ENCODE measurements at regions not wholly inside any gene's neighbourhood (a gene's known extent, or its start where the extent isn't known, plus 50 kb on each side); places are given as distances from the start of the nearest gene placed in this dataset.

DNA sequence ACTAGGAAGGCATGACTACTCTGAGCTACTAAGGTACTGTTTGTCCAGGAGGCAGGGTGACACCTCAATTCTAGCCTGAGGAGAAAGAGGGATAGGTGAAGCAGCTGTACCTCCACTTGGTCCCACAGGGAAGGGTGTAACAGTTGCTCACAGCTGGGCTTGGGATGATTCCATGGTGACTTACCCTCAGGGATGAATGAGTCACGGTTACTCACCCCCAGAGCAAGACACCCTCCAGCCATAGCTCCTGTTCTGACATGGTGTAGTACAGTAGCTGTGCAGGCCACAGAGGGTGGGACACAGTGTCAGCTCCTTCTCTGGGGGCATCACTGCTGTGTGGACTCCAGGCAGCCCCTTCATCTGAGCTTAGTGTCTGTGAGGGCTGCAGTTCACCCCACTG is 868.6 kb upstream of the SEMA6D start:
- no peak for DNase-seq (ENCODE audit: low read depth, low spot score)

DNA sequence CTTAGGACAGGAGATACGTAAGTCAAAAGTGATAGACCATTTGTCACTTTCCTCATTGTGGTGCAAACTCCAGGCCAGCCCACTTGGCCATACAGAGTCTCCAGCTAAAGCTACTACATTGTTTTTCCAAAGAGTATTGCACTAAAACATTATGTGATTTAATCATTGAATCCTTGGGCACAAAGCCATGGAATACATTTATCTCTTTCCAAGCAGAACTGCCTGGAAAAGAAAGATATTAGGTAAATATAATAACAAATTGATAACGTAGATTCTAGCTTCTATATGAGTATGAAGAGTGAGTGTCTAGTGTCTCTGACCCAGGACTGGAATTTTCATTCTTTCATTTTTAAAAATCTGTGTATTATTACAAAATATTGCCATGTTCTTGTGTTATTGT is 863.7 kb upstream of the SEMA6D start:
- no peak for DNase-seq (ENCODE audit: low read depth, low spot score)

DNA sequence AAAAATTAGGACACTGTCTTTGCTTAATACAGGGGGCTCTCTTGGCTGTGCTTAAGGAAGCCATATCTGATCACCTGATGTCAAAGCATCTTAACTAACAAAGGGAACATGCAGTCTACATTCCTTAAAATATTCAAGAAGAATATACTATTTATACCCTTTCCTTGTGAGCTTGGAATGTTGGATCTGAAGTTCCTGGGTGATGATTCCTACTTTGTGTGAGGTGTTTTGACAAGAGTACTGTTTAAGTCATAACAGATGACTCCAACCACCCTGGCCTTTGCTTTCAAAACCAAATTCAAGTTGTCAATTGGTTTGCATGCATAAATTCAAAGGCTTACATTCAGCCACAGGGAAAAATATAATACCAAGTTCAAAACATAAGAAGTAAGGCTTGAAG is 862.7 kb upstream of the SEMA6D start:
- DNase-seq (ENCODE audit: low read depth, low spot score), result no peak

DNA sequence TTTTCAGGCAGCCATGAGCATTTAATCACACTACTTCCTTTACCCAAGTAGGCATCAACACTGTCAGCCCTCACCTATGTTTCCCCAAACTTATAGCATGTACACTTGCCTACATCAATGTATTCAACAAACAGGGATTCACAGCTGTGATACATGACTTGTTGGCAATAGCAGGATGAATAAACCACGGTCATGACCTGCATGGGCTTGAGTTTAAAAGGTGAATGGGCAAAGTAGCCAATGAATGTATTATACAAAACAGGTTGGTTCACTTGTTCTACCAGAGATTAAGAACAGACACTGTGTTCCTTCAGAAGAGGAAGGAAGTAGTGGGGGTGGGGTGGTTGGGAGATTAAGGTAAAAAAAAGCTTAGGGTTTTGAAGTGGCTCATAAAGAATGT is 861.9 kb upstream of the SEMA6D start:
- DNase-seq (ENCODE audit: low read depth, low spot score), result no peak

DNA sequence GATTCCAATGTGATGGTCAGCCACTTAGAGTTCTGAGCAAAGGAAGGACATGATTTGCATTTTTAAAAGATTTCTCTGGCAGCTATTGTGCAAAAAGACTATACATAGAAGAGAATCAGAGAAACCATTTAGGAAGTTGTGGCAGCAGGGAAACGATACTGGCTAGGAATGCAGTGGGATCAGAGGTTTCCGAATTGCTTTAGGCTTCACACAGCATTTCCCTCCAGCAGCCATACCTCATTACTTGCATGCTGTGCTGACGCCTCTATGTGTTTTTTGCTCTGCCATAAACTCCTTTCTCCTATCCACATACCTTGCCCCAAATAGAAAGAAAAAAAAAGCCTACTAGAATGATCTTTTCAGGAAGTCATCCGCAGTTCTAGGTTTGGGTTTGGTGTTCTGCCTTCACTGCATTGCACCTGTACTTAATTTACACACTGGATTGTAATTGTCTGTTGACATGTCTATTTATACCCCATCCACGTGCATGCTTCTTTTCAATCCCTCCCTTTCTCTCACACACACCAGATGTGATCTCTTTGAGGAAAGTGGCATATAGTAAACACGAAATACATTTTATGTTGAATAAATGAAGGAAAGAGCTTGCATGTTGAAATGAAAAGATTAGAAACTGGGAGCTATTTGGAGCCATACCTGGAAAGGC is 860.3 kb upstream of the SEMA6D start:
- DNase-seq (ENCODE audit: low read depth, low spot score), result no peak

DNA sequence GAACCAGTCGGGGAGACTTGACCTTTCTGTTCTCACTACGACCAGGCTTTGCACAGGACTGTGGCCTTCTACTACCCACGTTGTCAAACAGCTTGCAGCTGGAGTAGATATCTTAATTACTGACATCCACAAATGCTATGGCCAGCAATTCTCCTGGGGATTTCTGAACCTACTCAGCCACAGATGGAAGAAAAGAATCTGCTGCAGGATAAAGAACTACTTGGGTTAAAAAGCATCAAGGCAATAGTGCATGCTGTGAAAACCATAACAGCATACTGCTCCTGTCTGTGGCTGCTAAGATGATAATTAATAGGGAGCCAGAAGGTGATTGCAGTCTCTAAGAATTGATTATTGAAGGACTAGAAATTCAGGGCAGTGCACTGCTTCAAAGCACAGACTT is 859.2 kb upstream of the SEMA6D start:
- no peak for DNase-seq (ENCODE audit: low read depth, low spot score)

DNA sequence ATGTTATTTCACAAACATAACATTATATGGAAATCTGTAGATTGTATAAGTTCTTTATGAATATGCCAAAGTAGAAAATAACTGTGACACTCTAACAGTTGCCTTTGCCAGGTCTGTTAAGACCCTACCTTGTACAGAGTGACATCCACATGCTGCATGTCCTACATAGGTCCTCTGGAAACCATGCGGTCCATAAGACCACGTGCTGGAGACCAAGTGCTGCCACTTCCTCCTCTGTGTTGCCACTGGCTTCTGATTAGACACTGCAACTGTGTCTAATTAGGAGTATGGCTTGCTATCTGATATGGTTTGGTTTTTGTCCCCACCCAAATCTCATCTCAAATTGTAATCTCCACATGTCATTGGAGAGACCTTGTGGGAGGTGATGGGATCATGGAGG is 855.5 kb upstream of the SEMA6D start:
- DNase-seq (ENCODE audit: low read depth, low spot score), result no peak

DNA sequence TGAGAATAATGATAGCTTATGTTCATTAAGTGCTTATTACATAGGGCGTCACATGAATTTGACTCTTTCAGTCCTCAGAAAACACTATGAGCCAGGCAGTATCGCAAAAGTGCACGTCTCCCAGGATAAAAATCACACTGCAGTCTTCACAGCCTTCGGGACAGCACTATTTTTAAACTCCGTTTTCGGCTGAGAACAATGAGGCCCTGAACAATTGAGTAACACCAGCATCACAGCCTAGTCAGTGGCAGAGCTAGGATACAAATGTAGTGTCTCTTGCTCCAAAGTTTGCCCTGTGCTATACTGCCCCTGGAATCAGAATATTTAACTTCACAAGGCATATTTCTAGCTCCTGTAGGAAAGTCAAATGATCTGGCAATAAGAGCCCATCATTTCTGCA is 852.1 kb upstream of the SEMA6D start:
- no peak for DNase-seq (ENCODE audit: low read depth, low spot score)

DNA sequence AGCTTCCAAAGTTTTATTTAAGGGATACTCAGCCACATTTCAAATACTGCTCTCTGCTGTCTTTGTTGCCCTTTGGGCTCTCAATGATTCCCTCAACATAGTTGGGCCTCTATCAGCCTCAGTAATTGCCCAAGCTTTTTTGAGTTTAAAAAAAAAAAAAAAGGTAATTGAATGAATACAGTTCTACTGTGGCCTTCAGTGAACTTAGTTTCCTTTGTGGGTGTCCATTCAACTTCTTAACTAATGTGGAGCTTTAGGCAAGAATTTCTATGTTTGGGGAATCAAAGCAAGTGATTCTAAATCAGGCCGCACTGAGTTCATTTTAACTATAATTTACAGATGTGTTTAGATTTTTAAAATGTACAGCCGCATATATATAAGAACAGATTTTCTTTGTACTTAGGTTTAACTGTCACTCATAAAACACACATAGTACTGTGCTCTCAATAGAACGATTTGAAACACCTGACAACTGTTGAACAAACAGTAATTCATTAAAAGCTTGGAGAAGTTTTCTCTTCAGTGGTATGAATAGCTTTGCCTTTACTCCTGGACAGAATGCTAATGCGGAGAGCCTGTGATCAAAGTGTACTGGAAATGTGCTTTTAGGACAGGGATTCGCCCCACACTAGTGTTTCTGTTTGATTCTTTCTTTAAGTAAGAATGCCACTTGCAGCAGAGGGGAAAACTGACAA is 844.9 kb upstream of the SEMA6D start:
- no peak for DNase-seq (ENCODE audit: low read depth, low spot score)

DNA sequence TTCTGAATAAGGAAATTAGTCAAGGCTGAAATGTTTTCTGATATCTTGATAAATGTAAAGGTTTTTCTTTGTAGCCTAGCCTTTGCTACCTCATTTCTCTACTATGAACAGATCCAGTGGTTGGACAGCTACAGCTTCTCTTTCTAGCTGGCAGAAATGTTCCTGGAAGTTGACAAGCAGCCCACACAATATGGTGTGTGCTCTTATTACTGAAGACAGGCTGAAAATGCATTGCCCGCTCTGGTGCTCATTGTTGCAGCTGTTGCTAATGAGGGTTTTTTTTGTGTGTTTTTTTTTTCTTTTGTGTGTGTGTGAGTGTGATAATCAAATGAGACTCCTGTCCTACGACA is 844.3 kb upstream of the SEMA6D start:
- DNase-seq (ENCODE audit: low read depth, low spot score), result no peak

DNA sequence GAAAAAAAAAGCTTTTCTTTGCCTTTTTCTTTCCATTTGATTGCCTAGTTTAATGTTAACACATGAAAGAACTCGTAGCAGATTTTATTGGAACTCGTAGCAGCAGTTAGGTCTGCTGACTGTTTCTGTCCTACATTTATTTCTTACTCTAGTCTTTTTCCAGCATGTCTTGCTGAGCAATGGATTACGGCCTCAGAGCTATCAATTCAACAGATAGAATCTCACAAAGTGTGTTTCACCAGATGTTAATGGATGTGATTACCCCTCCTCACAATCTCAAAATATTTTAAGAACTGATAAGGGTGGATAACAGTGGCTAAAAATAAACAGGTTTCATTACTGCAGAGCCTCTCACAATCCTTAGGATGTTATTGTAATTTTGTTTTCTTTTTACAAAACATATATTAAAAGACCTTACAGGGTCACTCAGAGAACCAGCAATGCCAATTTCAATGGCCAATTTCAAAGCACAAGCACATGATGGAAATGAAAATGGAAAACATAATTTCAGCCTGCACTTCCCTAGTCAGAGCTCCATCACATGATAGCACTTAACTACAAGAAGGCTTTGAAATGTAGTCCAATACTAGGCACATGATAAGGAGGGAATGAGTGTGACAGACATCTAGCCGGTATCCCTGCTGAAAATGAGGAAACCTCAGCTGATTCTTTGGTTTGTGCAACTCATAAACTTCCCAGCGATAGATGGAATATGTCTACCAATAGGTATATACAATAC is 838.1 kb upstream of the SEMA6D start:
- DNase-seq (ENCODE audit: low read depth, low spot score), result no peak

DNA sequence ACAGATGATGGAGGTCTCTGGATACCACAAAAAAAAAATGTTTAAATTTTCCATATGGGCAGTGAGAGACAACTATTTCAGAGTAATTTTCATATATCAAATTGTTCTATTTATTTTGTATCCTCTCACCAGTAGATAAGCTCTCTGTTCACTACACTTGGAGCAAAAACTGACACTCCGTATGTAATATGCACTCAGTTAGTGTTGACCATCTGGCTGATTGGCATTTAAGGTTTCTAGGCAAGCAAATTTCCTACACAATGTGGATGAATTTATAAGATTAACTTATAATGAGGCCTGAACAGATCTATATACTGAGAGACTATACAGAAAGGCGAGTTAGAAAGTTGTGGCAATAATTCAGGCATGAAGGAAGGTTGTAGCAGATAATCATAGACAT is 836.5 kb upstream of the SEMA6D start:
- DNase-seq (ENCODE audit: low read depth, low spot score), result no peak

DNA sequence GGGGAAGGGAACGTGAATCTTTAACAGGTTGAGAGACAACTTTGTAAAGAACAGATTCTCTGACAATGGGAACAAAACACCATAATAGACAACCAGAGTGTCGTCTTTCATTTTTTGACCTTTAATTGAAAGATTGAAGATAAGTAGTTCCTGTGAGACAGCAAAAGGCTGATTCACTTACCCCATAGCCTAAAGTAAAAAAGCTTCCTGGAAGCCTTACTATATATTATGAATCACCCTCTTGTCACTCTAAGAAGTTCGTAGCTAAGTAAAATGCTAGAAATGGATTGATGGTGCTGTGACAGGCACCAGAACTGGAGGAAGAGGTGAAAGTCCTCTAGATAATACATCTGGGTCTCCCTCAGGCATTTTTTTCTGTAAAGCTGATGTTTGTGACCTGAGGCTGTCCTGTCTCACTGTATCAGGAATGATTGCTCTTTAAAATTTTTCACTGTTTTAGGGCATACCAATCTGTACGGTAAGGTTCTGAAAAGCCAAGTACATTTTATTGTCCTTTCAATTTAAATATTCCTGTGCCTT is 824.6 kb upstream of the SEMA6D start:
- no peak for DNase-seq (ENCODE audit: low read depth, low spot score)

DNA sequence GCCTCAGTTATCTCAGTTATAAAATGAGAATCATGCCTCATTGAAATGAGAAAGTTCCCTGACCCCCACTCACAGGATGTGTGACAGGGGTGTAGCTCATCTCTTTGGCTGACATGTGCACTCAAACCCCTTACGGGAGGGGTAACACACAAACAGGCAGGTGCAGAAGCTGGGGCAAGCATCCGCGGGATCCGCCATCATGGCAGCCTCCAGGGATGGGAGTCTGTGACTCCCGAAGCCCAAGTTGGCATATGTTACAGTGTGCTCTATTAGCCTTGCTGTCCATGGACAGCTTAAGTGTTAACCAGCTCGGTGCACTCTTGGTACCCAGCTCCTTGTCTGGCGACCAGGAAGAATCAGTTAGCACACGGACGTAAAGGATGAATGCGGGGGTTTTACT is 822.7 kb upstream of the SEMA6D start:
- DNase-seq (ENCODE audit: low read depth, low spot score), result no peak

DNA sequence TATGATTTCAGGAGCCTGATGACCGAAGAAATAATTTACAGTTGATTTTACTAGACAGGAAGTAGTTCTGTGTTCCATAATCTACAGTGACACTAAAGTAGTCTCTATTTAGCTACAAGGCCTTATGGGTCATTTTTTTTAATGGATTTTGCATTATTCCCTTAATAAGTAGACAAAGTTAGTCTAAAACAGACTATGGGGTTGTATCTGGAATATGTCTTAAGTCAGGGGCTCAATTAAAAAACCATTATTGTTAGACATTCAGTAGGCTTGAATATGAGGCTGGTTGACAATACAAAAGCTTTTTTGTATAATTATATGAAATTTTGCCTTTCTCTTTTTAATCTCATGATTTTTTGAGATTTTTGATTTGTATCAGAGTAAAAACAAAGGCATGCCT is 820.0 kb upstream of the SEMA6D start:
- DNase-seq (ENCODE audit: low read depth, low spot score), result no peak

DNA sequence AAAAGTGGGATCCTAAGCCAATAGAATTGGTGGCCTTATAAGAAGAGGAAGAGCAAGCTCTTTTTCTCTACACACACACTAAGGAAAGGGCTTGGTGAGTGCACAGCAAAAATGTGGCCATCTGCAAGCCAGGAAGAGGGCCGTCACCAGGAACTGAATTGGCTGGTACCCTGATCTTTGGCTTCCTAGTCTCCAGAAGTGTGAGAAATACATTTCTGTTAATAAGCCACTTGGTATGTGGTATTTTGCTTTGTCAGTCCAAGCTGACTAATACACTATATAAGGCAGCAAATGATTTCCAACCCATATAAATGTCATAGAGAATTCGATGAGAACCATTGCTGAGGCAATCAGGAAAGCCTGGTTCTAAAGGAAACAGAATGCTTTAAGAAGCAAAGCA is 816.3 kb upstream of the SEMA6D start:
- DNase-seq (ENCODE audit: low read depth, low spot score), result no peak

DNA sequence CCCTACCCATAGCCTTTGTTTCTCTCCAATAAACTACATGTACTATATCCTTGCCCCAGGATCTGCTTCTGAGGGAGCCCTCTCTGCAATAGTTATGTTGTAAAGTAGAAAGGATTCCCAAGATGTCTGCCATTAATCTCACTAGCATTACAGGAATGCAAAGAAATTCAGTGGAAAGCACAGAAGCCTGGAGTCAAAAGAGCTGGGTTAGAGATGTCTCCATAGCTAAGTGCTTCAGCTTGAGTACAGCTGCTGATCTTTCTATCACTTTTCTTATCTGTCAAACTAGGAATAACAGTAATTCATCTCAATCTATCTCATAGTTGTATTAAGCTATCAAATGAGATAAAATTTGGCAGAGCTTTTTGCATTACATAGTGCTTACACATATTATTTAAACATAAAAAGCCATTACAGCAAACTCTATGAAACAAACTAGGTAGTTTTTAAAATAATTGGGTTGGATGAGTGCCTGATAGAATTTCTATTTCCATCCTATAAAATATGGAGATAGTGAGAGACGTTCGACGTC is 799.5 kb upstream of the SEMA6D start:
- no peak for DNase-seq (ENCODE audit: low read depth, low spot score)

DNA sequence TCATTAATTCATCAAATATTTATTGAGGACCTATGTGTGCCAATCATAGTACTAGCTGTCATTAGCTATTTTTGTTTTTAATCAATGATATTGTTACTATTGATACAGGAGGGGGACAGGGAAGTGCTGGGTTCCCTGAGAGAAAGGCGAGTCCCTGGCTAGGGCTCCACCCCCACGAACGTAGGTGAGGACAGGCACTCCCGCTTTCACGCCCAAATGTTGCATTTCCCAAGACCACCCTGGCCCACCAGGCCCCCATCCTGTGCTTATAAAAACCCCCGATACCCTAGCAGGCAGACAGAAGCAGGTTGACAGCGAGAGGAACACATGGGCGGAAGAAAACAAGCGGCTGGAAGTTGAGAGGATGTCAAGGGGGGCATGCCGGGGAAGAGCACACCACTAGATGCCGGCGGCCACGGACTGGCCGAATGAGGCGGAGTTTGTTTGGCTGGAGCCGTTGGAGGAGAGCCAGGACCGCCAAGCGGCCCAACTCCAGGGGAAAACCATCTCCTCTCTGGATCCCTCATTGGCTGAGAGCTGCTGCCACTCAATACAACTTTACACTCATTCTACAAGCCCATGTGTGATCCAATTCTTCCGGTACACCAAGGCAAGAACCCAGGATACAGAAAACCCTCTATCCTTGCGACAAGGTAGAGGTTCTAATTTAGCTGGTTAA is 798.7 kb upstream of the SEMA6D start:
- DNase-seq (ENCODE audit: low read depth, low spot score), result no peak

DNA sequence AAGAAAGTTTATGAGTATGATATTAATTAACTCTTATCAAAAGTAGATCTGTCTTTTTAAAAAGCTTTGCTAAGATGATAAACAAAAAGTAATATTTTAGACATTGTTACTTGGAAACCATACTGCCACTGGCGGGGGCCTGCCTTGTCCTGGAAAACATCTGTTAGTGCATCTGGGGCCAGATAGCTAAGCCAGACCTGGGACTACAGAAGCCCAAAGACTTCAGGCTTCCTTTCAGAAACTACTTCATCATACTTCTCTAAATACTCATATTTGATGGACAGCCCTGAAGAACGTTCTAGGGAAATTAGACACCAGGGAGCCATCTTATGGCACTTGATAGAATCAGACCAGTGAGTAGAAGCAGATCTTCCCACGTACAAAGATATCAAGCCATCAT is 795.4 kb upstream of the SEMA6D start:
- no peak for DNase-seq (ENCODE audit: low read depth, low spot score)

DNA sequence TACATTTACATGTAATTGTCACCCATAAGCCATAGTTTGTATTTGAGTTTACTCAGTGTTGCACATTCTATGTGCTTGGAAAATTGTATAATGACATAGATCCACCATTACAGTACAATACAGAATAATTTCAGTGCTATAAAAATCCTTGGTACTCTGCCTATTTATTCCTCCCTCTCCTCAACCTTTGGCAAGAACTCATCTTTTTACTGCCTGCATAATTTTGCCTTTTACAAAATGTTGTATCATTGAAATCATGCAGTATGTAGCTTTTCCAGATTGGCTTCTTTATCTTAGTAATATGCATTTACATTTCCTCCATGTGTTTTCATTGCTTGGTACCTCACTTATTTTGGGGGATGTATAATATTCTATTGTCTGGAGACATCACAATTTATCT is 786.9 kb upstream of the SEMA6D start:
- DNase-seq (ENCODE audit: low read depth, low spot score), result no peak

DNA sequence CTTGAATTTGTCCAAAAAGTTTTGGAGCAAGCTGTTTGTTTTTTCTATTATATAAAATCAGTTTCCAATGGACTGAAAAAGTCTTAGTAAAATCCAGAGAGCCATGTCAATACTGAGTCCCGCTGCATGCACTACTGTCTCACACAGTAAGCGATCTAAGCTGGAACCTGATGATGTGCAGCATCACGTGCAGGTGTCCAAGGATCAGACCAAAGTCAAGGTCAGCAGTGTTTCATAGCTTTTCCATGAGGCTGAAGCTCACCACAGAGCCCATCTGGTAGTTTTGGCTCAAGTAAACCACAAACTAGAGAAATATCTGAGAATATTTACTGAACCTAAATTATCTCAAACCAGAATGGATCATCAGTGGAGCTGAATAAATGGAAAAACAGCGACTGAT is 784.0 kb upstream of the SEMA6D start:
- DNase-seq (ENCODE audit: low read depth, low spot score), result no peak

DNA sequence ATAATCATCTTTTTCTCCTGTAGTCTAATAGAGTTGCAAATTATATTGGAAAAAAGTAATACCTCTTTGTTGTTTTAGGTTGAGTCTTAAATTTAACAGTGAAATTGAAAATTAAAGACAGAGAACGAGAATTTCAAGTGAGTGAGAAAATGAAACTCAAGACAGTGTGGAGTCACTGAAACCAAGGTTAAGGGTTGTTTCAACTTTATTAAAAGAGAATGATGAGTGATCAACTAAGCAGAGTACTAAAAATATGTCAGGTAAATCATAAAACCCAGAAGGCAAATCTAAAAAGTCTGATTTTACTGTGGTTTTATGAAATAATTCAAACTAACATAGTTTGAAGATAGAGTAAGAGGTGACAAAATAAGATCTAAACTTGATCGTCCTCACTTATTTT is 782.5 kb upstream of the SEMA6D start:
- DNase-seq (ENCODE audit: low read depth, low spot score), result no peak

Measured in brain pericyte (primary cell).